T follicular helper cell (primary cell): ENCODE measurements at regions not wholly inside any gene's neighbourhood (a gene's known extent, or its start where the extent isn't known, plus 50 kb on each side); places are given as distances from the start of the nearest gene placed in this dataset.

ENCODE experiments used
- DNase-seq: peaks from one replicate; pipeline ENCODE4 v3.0.0-alpha.2; 2020; ENCODE audit warnings: low read depth

- DNase-seq: no peak
Observed at GRCh38 chr17:33777674-33778073, 477.4 kb upstream of the CCL2 start.

GRCh38 chr17:33778505-33779233 lies 476.4 kb upstream of the CCL2 start:
- no peak for DNase-seq

GRCh38 chr17:33779234-33779591 lies 475.9 kb upstream of the CCL2 start:
- DNase-seq: no peak

- no peak for DNase-seq
Observed at GRCh38 chr17:33785281-33785680, 469.8 kb upstream of the CCL2 start.

- no peak for DNase-seq
Observed at GRCh38 chr17:33786478-33786877, 468.6 kb upstream of the CCL2 start.

DNA sequence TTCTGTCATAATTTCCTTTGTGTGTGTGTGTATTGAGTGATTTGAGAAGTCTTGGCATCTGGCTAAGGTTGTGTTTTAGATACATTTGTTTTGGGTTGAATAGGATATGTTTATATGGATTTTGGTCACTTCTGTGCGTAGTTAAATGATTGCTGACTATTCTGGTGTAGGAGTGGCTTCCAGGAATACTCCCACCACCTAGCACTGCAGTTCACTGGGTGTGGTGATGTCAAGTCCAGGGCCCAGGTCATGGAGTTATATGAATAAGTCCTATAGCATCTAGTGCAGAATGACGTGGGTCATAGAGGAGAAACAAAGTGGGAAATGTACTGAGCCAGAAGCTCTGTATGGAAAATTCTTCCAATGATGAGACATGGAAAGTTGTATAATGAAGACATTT lies 465.4 kb upstream of the CCL2 start:
- DNase-seq: no peak

DNA sequence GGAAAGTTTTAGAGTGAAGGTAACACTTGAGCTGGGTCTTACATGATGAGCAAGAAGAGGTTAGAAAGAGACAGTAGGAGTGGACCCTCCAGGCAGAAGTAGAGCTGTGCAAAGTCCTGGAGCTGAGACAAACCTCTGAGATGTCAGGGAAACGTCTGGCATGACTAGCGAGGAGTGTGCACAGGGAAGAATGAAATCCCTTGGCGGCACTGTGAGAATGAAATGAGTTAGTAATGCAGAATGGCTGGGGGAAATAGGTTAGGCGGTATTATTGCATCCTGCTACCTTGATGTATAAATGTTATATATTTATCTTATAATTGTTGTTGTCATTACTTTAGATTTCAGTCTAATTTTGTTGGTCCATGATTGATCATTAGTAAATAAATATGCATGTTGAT lies 457.9 kb upstream of the CCL2 start:
- no peak for DNase-seq

GRCh38 chr17:33798308-33798707 lies 456.8 kb upstream of the CCL2 start:
- DNase-seq: no peak

DNA sequence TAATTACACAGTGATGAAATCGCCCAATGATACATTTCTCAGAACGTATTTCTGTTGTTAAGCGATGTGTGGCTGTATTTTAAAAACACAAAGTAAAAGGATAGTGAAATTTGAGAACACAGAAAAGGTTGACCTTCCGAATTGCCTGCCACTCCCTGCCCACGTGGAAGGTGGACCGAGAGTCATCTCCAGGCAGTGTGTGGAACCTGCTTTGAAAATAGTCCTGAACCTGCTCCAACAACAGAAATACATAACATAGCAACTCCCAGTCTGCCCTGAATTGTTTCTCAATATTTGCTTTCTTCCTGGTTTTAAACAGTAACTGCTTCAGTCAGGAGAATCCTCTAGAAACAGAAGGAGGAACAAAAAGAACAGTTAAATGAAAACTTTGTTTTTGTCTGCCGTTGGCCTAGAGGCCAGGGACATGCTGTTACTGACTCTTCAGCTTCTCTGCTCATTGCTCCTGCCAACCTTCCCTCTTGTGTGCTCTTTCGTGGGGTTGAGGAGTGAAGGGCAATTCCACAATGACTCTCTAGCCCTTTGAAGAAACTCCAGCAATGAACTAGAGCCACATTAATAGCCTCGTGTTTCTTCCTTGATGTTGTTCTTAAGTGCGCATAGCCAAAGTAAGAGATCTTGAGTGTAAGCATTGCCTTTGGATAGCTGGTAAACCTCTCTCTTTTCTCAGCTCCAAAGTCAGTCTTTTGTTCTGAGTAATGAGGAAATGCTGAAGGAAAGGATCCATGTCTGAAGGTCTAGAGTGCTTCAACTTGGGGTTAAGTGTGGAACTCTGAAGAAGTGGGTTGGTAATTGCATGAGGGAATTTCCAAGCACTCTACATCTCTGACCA lies 452.5 kb upstream of the CCL2 start:
- no peak for DNase-seq

DNA sequence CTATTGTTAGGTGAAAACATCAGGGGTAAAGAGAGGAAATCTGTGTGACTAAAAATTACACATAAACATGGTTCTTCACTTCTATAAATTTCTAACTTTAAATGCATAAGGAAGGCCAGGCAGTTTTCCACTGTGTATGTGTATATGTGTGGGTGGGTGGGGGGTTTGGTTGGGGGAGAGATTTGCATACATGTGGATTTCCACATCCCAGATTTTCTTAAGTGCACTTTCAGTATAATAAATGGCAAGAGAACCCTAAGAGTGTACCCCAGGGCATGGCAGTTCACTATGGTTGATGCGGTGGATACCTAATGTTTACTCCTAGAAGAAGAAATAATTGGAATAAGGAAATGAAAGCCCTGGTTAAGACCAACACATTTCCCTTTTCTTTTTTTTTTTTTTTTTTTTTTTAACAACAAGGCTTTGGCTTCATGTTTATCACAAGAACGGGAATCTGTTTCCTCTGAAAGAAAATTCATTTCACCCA lies 451.8 kb upstream of the CCL2 start:
- DNase-seq: no peak

DNA sequence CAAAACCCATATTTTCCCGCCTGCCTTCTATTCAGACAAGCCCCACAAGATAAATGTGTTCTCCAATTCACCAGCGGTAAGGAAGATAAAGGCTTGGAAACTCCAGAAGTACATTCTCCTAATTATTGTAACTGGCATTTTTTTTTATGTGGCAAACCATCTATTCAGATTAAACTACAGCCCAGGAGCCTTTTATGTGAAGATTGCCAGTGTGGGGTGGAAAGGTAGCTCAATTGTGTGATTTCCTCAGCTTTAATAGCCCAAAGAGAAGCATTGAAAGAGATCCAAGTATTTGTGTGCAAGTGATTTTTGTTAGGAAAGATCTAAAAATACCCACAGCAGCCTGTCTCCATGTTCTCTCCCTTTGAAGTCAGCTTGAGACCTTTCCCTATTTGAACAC lies 451.4 kb upstream of the CCL2 start:
- no peak for DNase-seq

DNA sequence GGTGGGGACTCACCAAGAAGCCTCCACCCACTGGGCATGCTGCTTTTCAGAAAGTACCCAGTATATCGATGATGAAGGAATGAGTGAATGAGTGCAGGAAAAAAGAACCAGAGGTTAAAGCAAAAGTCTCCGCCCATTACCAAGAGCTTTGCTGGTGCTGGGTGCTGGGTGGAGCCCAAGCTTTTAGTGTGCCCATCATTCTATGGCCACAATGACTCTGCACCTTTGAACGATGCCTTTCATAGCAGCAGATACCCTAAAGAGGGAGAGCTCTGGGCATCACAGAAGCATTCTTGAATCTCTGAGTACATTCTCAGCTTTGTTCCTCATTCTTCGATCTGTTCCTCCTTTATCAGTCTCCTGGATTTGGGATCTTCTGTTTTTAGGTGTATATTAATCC lies 450.7 kb upstream of the CCL2 start:
- DNase-seq: no peak

DNA sequence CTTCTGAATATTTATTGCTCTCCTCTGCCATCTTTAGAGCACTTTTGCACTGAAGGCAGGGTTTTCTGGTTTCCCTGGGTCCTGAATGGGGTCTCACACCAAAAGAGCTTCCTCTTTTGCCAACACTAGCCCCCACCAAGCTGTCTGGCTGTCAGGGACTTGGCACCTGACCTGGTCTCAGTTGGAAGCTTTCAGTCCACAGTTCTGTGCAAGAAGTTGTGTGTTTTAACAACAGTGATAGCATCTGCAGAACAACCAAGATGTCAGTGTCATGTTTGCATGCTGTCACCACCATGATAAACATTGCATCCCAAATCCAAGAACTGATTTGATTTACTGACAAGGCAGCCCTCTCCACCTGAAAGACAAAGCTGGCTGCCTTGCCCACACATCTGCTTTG lies 448.5 kb upstream of the CCL2 start:
- no peak for DNase-seq

DNA sequence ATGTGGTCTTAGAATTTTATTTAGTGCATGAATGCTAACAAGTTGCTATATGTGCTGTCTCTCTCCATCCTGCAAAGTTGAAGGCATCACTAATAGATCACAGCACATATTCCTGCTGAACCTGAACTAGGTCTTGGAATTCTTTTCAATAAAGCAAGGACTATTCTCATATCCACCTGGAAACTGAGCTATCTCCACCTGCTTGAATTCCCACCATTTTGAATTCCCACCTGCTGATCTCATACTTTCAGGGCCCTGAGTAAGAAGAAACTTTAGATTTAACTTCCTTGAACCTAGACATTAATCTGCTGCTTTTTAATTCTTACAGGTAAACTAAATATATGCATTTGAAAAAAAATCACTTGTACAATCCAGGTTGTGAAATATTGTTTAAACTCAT lies 445.3 kb upstream of the CCL2 start:
- no peak for DNase-seq

GRCh38 chr17:33811004-33811760 lies 443.9 kb upstream of the CCL2 start:
- DNase-seq: no peak

DNA sequence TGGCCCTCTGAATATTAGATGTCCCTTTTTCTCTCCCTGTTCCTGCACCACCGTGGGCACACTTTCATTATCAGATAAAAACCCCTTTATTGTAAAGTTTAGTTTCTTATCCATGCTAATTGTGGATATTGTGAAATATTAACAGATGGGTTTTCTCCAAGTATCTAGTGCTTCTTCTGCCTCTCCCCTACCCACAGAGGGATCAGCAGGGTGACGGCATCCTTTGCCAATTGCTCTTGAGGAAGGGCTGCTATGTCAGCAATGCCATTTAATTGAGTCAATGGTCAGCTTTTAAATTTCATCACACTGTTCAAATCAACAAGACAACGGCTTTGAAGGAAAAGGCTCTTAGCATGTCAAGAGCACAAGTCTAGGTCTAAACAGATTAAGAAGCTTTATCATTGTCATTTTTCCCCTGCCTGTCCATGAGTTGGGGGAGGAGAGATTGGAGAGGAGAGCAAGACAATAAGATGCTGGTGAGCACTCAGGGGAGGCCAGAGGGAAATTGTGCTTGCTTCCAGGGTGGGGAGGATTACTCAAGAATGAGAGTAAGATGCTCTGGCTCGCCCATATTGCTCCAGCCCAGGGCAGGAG lies 443.0 kb upstream of the CCL2 start:
- DNase-seq: no peak

DNA sequence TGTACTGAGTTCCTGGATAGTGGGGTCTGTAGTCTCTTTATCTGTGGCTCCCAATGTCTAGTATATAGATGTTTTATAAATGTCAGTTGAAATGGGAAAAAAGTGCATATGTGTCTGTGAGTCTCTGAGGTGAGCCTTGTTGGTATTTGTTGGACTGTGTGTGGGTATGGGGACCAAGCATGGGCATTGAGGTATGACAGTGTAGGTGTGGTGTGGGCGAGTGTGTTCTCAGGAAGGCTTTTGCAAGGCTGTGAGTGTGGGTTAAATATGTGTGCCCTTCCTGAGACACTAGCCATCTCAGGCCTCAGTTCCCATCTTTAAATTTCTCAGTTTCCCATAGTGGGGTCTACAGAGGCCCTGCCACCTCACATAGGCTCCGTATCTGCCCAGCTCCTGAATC lies 440.2 kb upstream of the CCL2 start:
- DNase-seq: no peak

DNA sequence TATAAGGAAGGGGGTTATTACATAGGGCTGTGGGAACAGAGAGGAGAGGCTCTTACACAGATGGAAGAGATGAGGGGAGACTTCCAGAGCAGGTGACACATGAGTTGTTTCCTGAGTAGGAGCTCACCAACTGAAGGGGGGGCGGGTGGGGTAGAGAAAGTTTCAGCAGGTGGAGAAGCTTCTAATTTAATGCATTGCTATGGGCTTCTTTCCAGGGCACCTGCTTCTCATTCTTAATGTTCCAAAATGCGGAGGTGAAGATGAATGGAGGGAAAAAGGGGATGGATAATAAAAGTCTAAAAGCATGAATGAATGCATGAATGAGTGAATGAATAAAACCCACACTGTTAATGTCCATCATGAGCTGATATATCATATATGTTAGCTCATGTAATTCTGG lies 439.0 kb upstream of the CCL2 start:
- no peak for DNase-seq

DNA sequence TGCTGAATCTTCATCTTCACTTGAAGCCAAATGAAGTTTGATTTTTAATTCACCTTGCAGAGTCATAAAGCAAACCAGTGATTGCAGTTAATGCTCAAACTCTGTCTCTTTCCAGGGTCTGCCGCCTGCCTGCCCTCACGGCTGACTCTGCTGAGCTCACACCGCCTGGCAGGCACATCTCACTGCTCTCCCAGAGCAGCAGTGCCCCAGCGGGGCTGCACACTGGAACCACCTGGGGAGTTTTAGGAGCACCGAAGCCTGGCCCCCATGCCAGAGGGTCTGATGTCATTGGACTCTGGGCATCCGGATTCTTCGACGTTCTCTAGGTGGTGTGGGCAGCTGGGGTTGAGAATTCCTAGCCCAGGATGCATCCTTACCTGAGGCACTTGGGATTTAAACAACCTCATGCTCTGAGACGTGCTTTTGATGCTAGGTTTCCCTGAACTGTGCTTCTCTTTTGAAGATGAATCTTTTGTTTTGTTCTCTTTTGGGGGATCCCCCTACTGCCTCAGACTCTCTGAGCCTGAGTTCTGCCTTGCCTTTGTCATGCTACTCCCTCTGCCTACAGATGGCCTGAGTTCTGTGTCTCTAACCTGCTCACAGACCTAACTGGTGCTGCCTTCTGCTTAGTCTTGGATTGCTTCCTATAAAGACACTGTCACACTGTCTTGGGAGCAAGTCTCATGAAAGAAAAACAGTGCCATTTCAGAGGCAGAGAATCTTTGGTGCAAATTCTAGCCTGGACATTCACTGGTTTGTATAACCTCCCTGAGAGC lies 438.1 kb upstream of the CCL2 start:
- DNase-seq: no peak

DNA sequence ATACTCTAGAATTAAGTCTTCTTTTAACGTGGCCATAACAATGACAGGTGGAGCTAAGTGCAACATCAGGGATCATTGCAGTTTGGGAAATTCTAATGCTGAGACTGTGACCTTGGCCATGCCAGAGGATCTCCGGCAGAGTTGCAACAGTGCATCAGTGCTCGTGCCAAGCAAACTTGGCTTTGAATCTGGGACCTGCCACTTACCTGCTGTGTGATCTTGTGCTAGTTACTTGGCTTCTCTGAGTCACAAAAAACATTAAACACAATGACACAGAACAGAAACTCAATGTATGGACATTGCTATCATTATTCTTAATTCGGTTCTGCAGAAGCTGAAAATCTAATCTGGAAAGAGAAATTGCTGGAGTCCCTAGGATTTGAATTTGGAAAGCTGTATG lies 435.5 kb upstream of the CCL2 start:
- no peak for DNase-seq

GRCh38 chr17:33832262-33832661 lies 422.8 kb upstream of the CCL2 start:
- DNase-seq: no peak

DNA sequence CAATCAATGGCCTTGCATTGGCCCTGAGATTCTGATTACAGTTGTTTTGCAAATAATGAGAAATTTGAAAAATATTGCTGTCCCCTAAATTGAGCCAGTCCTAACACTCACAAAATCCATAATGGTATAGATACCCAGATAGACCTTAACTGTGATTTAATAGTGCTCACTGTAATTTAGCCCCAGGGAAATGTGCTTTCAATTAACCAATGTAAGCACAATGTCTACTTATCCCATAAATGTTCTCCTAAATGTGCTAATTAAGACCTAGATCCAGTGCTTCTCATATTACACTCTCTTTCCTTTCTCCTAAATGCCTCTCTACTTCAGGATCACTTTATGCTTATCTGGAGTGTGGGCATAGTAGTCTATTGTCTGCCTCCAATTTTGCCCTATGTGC lies 417.8 kb upstream of the CCL2 start:
- no peak for DNase-seq
